ENCODE measurements at regions not wholly inside any gene's neighbourhood (a gene's known extent, or its start where the extent isn't known, plus 50 kb on each side); places are given as distances from the start of the nearest gene placed in this dataset.

- TF ChIP-seq, protein P1, sequence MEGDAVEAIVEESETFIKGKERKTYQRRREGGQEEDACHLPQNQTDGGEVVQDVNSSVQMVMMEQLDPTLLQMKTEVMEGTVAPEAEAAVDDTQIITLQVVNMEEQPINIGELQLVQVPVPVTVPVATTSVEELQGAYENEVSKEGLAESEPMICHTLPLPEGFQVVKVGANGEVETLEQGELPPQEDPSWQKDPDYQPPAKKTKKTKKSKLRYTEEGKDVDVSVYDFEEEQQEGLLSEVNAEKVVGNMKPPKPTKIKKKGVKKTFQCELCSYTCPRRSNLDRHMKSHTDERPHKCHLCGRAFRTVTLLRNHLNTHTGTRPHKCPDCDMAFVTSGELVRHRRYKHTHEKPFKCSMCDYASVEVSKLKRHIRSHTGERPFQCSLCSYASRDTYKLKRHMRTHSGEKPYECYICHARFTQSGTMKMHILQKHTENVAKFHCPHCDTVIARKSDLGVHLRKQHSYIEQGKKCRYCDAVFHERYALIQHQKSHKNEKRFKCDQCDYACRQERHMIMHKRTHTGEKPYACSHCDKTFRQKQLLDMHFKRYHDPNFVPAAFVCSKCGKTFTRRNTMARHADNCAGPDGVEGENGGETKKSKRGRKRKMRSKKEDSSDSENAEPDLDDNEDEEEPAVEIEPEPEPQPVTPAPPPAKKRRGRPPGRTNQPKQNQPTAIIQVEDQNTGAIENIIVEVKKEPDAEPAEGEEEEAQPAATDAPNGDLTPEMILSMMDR (IDR thresholded peaks at IDR 0.05; ENCODE audit: unreplicated experiment), result no peak
- Mint-ChIP-seq H3K4me3 (ENCODE audit: unreplicated experiment) (no peak overlapping the region), H3K27me3 (ENCODE audit: unreplicated experiment) (no peaks in the 10 kb centered on the region), H3K36me3 (ENCODE audit: low read depth, unreplicated experiment) (no peaks in the 10 kb centered on the region), H3K27ac (ENCODE audit: unreplicated experiment) (no peak overlapping the region), H3K4me1 (ENCODE audit: unreplicated experiment) (no peaks in the 10 kb centered on the region), H3K9me3 (ENCODE audit: unreplicated experiment) (no peaks in the 10 kb centered on the region)
- no peak for DNase-seq (ENCODE audit: low spot score)
Observed at GRCh38 chr18:68462766-68463165, 252.1 kb downstream of the TMX3 start.

GRCh38 chr18:68462148-68462547 lies 252.8 kb downstream of the TMX3 start:
- Mint-ChIP-seq H3K27ac (ENCODE audit: unreplicated experiment) (no peak overlapping the region), H3K9me3 (ENCODE audit: unreplicated experiment) (no peaks in the 10 kb centered on the region), H3K4me3 (ENCODE audit: unreplicated experiment) (no peak overlapping the region), H3K36me3 (ENCODE audit: low read depth, unreplicated experiment) (no peaks in the 10 kb centered on the region), H3K27me3 (ENCODE audit: unreplicated experiment) (no peaks in the 10 kb centered on the region), H3K4me1 (ENCODE audit: unreplicated experiment) (no peaks in the 10 kb centered on the region)
- no peak for DNase-seq (ENCODE audit: low spot score)
- TF ChIP-seq, protein P1 (IDR thresholded peaks at IDR 0.05; ENCODE audit: unreplicated experiment), result no peak

DNA sequence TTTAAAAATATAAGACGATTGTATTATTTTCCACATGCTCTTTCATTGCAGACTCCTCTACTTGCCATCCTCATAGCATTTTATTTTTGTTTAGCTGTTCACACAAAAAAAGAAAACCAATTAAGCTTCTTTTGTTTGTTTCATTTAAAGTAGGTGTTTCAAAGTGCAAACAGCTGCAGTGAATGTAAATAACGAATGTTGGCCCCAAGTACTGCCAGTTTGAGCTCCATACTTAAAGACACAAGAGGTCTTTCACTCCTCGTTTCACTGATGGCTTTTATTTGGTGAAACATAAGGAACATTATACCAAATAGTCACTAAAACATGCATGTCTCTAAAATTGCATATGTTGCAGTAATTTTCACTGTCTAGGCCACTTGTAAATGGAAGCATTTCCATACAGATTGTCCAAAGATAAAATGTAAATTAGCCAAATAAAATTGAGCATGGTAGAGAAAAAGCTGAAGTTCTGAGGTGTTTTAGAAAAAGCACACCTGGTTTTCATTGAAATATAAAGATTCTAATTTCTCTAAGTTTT lies 253.4 kb downstream of the TMX3 start:
- H3K27me3 Mint-ChIP-seq (ENCODE audit: unreplicated experiment), result no peaks in the 10 kb centered on the region
- no peak for DNase-seq (ENCODE audit: low spot score)
- no peak overlapping the region for H3K27ac Mint-ChIP-seq (ENCODE audit: unreplicated experiment)
- no peaks in the 10 kb centered on the region for H3K36me3 Mint-ChIP-seq (ENCODE audit: low read depth, unreplicated experiment)
- H3K4me1 Mint-ChIP-seq (ENCODE audit: unreplicated experiment), result no peaks in the 10 kb centered on the region
- H3K4me3 Mint-ChIP-seq (ENCODE audit: unreplicated experiment), result no peak overlapping the region
- TF ChIP-seq, protein P1 (IDR thresholded peaks at IDR 0.05; ENCODE audit: unreplicated experiment), result no peak
- H3K9me3 Mint-ChIP-seq (ENCODE audit: unreplicated experiment), result no peaks in the 10 kb centered on the region

GRCh38 chr18:68459968-68460367 lies 254.9 kb downstream of the TMX3 start:
- H3K4me3 Mint-ChIP-seq (ENCODE audit: unreplicated experiment), result no peak overlapping the region
- H3K4me1 Mint-ChIP-seq (ENCODE audit: unreplicated experiment), result no peaks in the 10 kb centered on the region
- peaks cover 2% of the 10 kb centered on the region for H3K27me3 Mint-ChIP-seq (ENCODE audit: unreplicated experiment)
- DNase-seq (ENCODE audit: low spot score), result no peak
- no peaks in the 10 kb centered on the region for H3K36me3 Mint-ChIP-seq (ENCODE audit: low read depth, unreplicated experiment)
- H3K27ac Mint-ChIP-seq (ENCODE audit: unreplicated experiment), result no peak overlapping the region
- no peaks in the 10 kb centered on the region for H3K9me3 Mint-ChIP-seq (ENCODE audit: unreplicated experiment)
- TF ChIP-seq, protein P1 (IDR thresholded peaks at IDR 0.05; ENCODE audit: unreplicated experiment), result no peak

- TF ChIP-seq, protein P1 (IDR thresholded peaks at IDR 0.05; ENCODE audit: unreplicated experiment), result no peak
- Mint-ChIP-seq H3K36me3 (ENCODE audit: low read depth, unreplicated experiment) (no peaks in the 10 kb centered on the region), H3K9me3 (ENCODE audit: unreplicated experiment) (no peaks in the 10 kb centered on the region), H3K4me3 (ENCODE audit: unreplicated experiment) (no peak overlapping the region), H3K4me1 (ENCODE audit: unreplicated experiment) (no peaks in the 10 kb centered on the region), H3K27ac (ENCODE audit: unreplicated experiment) (no peak overlapping the region), H3K27me3 (ENCODE audit: unreplicated experiment) (peaks cover 2% of the 10 kb centered on the region)
- no peak for DNase-seq (ENCODE audit: low spot score)
Observed at GRCh38 chr18:68456985-68457384, 257.9 kb downstream of the TMX3 start.
